ENCODE measurements at regions not wholly inside any gene's neighbourhood (a gene's known extent, or its start where the extent isn't known, plus 50 kb on each side); places are given as distances from the start of the nearest gene placed in this dataset.

GRCh38 chr6:169988769-169989550 is 237.5 kb downstream of the ERMARD start:
- no peak for TF ChIP-seq CTCF (IDR thresholded peaks at IDR 0.05; ENCODE audit: poor library complexity)
- TF ChIP-seq EZH2 (IDR thresholded peaks at IDR 0.05; ENCODE audit: borderline replicate concordance), result no peak
- no peak for TF ChIP-seq EZH2phosphoT487 (IDR thresholded peaks at IDR 0.05; ENCODE audit: low read depth, severe bottlenecking, unreplicated experiment)
